ENCODE measurements at regions not wholly inside any gene's neighbourhood (a gene's known extent, or its start where the extent isn't known, plus 50 kb on each side); places are given as distances from the start of the nearest gene placed in this dataset.

DNA sequence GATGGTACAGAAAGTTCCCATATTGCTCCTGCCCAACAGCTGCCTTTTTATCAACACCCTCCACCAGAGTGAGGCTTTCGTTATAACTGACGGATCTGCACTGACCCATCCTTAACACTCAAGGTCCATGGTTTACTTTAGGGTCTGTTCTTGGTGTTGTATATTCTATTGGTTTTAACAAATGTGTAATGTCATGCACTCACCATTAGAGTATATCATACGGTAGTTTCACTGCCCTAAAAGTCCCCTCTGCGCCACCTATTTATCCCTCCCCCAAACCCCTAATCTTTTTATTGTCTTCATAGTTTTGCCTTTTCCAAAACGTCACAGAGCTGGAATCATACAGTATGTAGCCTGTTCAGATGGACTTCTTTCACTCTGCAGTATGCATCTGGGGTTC is 102.8 kb upstream of the TNS3 start:
- Histone ChIP-seq H3K23ac (ENCODE audit: insufficient read length) (no peak overlapping the region), H3K4me2 (ENCODE audit: insufficient read depth in 1 of 2, low read depth in 2 of 2, low read length in 2 of 2) (no peak overlapping the region), H4K8ac (ENCODE audit: extremely low read depth, insufficient read depth, low read length) (no peak overlapping the region), H3K4me3 (ENCODE audit: extremely low read depth in 1 of 4, insufficient read depth in 2 of 4, low read depth in 3 of 4, low read length in 4 of 4) (no peak overlapping the region), H2AK5ac (ENCODE audit: low read depth, low read length) (no peak overlapping the region), H2BK20ac (ENCODE audit: low read length) (no peak overlapping the region), H2BK120ac (replicated peaks; ENCODE audit: low read depth, low read length) (no peak overlapping the region), H4K20me1 (replicated peaks in 1 of 2; ENCODE audit: control insufficient read depth in 1 of 2, insufficient read depth in 2 of 2, low read length in 2 of 2) (no peaks in the 10 kb centered on the region), H3K56ac (replicated peaks; ENCODE audit: insufficient read length, low read depth, low read length) (no peak overlapping the region), H3K9ac (replicated peaks in 1 of 4; ENCODE audit: extremely low read depth in 1 of 4, low read depth in 3 of 4, low read length in 3 of 4) (no peak overlapping the region), H3K9me3 (ENCODE audit: insufficient read depth in 2 of 2, low read depth in 1 of 2, low read length in 1 of 2) (no peaks in the 10 kb centered on the region), H3K36me3 (ENCODE audit: control insufficient read depth in 2 of 4, insufficient read depth in 4 of 4, low read length in 3 of 4) (no peaks in the 10 kb centered on the region), H4K91ac (replicated peaks; ENCODE audit: insufficient read length, low read length) (no peak overlapping the region), H2BK15ac (ENCODE audit: low read length) (no peak overlapping the region), H3K79me2 (ENCODE audit: control insufficient read depth in 1 of 2, insufficient read depth in 2 of 2, low read length in 2 of 2) (no peaks in the 10 kb centered on the region), H3K27ac (ENCODE audit: low read depth, low read length) (no peak overlapping the region), H2AFZ (ENCODE audit: low read length) (no peak overlapping the region), H2BK5ac (ENCODE audit: low read depth, low read length) (no peak overlapping the region), H3K23me2 (ENCODE audit: low read depth, low read length) (no peaks in the 10 kb centered on the region), H2BK12ac (ENCODE audit: low read depth, low read length) (no peak overlapping the region), H3K27me3 (replicated peaks in 1 of 4; ENCODE audit: control insufficient read depth in 3 of 4, extremely low read depth in 1 of 4, insufficient read depth in 3 of 4, low read length in 3 of 4) (no peaks in the 10 kb centered on the region), H3K4me1 (replicated peaks in 1 of 4; ENCODE audit: control insufficient read depth in 3 of 4, insufficient read depth in 4 of 4, low read length in 3 of 4) (peaks cover 0 to 4% (median under 1%) of the 10 kb centered on the region in 4 experiments; a peak in 3 of 7 replicates), H3K18ac (ENCODE audit: extremely low read depth, low read length) (no peak overlapping the region), H3K14ac (ENCODE audit: insufficient read length) (no peak overlapping the region), H4K5ac (ENCODE audit: insufficient read length, low read depth, low read length) (no peak overlapping the region), H3K4ac (replicated peaks; ENCODE audit: insufficient read length, low read depth, low read length) (no peak overlapping the region), H3K79me1 (ENCODE audit: low read depth, low read length) (no peaks in the 10 kb centered on the region)
- WGBS, 2 experiments (ENCODE audit: extremely low coverage in 1 of 2, insufficient coverage in 1 of 2, insufficient read length in 1 of 2, insufficient replicate concordance in 2 of 2, low coverage in 1 of 2, low lambda C conversion rate in 2 of 2, missing lambda C conversion rate in 1 of 2): 87% methylated on average over 5 of the region's 5 CpGs; no CpG with 5 or more reads in 1 of the 2 experiments
- FAIRE-seq (no peak), DNase-seq (ENCODE audit: low read depth in 1 of 2, low spot score in 2 of 2) (no peak)
- ChIA-PET POLR2A (ENCODE audit: partially characterized antibody) (no interaction called here), CTCF (ENCODE audit: partially characterized antibody) (interaction anchor here (1.0 kb wide), 1 partner anchor 43 kb away, joined by 3 read pairs; no protein-coding TSS in a partner anchor)
- TF ChIP-seq SIX5 (IDR thresholded peaks at IDR 0.05; ENCODE audit: low read depth, low read length): no peak
- TF ChIP-seq ASH2L (IDR thresholded peaks at IDR 0.05; ENCODE audit: low read length): no peak
- no peak for TF ChIP-seq YY1 (IDR thresholded peaks at IDR 0.05; ENCODE audit: low read depth, low read length)
- no peak for TF ChIP-seq SUZ12 (IDR thresholded peaks at IDR 0.05; ENCODE audit: low read length)
- no peak for TF ChIP-seq MAFK (IDR thresholded peaks at IDR 0.05; ENCODE audit: low read depth, low read length)
- TF ChIP-seq RNF2 (IDR thresholded peaks at IDR 0.05; ENCODE audit: borderline replicate concordance, low read depth, low read length, missing control alignments, poor library complexity, severe bottlenecking): no peak
- TF ChIP-seq TAF7 (optimal IDR thresholded peaks at IDR 0.05; ENCODE audit: borderline replicate concordance, low read depth, low read length): no peak
- TF ChIP-seq KDM4A (IDR thresholded peaks at IDR 0.05; ENCODE audit: low read depth, low read length, severe bottlenecking): no peak
- no peak for TF ChIP-seq TCF12 (IDR thresholded peaks at IDR 0.05; ENCODE audit: low read depth, low read length)
- TF ChIP-seq CHD1 (IDR thresholded peaks at IDR 0.05; ENCODE audit: low read depth, low read length): no peak
- TF ChIP-seq CBX5 (IDR thresholded peaks at IDR 0.05; ENCODE audit: low read depth, low read length): no peak
- no peak for TF ChIP-seq SP2 (IDR thresholded peaks at IDR 0.05; ENCODE audit: low read length)
- no peak for TF ChIP-seq POLR2A (IDR thresholded peaks at IDR 0.05; ENCODE audit: control extremely low read depth in 1 of 2, low read depth in 2 of 2, low read length in 2 of 2)
- TF ChIP-seq ZNF274 (IDR thresholded peaks at IDR 0.05; ENCODE audit: borderline replicate concordance, extremely low read depth, low read length): no peak
